A549 (cell line): ENCODE measurements at regions not wholly inside any gene's neighbourhood (a gene's known extent, or its start where the extent isn't known, plus 50 kb on each side); places are given as distances from the start of the nearest gene placed in this dataset.

Experiments
- ATAC-seq, 2 experiments: fragments of 200-7000 bp in 1 of 2; fragments of >200 bp in 1 of 2; cut with Nextera tagmentation in 1 of 2; cut with Tn5 transposase in 1 of 2; 3 replicates each; pipeline versions ENCODE4 v1.8.0 to v1.9.1; 2018 to 2020; ENCODE audit warnings: mild to moderate bottlenecking in 1 of 2, moderate library complexity in 1 of 2
- CTCF ChIA-PET: fragments of 300-600 bp; sonication (Branson Sonifier 250); formaldehyde crosslinking; extraction: SDS; loops from one replicate; lab custom pipeline; 2021; ENCODE audit warnings: antibody characterized with exemption, inconsistent platforms; lab: Yijun Ruan, JAX
- POLR2A ChIA-PET: fragments of 350-600 bp; formaldehyde crosslinking; extraction: SDS; loops from one replicate; lab custom pipeline; 2021; ENCODE audit warnings: antibody characterized with exemption, inconsistent platforms; lab: Yijun Ruan, JAX
- DNase-seq, 2 experiments: peaks; one replicate each; pipeline versions ENCODE4 v3.0.0 to v3.0.0-alpha.2; 2011 to 2016; ENCODE audit warnings: low read depth in 1 of 2, low spot score in 1 of 2
- FAIRE-seq: peaks from 2 replicates; lab custom pipeline; 2011; peaks lifted over from hg19 to GRCh38; lab: Jason Lieb, UNC
- H3K27ac ChIP-seq, 2 experiments: fragments of >200 bp; sonication (Bioruptor Twin); formaldehyde crosslinking; 3 replicates each; pipeline ENCODE4 v1.5.1; 2016 to 2017
- H3K4me1 ChIP-seq: fragments of >200 bp; sonication (Bioruptor Twin); formaldehyde crosslinking; 3 replicates; pipeline ENCODE4 v1.6.1; 2016
- H3K4me2 ChIP-seq: fragments of >200 bp; sonication (Bioruptor Twin); formaldehyde crosslinking; 3 replicates; pipeline ENCODE4 v1.6.1; 2016
- H3K4me3 ChIP-seq: fragments of >200 bp; sonication (Bioruptor Twin); formaldehyde crosslinking; 3 replicates; pipeline ENCODE4 v1.5.1; 2016
- H3K9me3 ChIP-seq: fragments of >200 bp; sonication (Bioruptor Twin); formaldehyde crosslinking; 3 replicates; pipeline ENCODE4 v1.6.1; 2016
- BHLHE40 ChIP-seq: IDR thresholded peaks from 2 replicates; pipeline ENCODE4 v1.6.1; 2012; ENCODE audit warnings: low read depth, low read length, inconsistent platforms
- CBX8 ChIP-seq: fragments of 200-600 bp; sonication (generic); IDR thresholded peaks from 2 replicates; pipeline ENCODE4 v1.6.1; 2016
- EHMT2 ChIP-seq: fragments of 200-600 bp; sonication (generic); IDR thresholded peaks from 2 replicates; pipeline ENCODE4 v1.6.1; 2016; ENCODE audit warnings: antibody characterized with exemption, low read depth, mild to moderate bottlenecking, moderate library complexity
- EP300 ChIP-seq, 2 experiments: fragments of >200 bp; sonication (Bioruptor Twin); formaldehyde crosslinking; IDR thresholded peaks; 2 replicates in 1 of 2; 3 replicates in 1 of 2; pipeline ENCODE4 v1.6.1; 2016 to 2017
- ESRRA ChIP-seq: fragments of 150-350 bp; IDR thresholded peaks from 2 replicates; pipeline ENCODE4 v1.6.1; 2014; ENCODE audit warnings: mild to moderate bottlenecking, low read length, borderline replicate concordance
- FOSL2 ChIP-seq, 2 experiments: fragments of 450-650 bp in 1 of 2; fragments of >200 bp in 1 of 2; sonication (Bioruptor Twin) in 1 of 2; formaldehyde crosslinking; IDR thresholded peaks; 2 replicates each; pipeline versions ENCODE4 v1.5.0 to v1.6.1; 2016 to 2020; ENCODE audit warnings: mild to moderate bottlenecking in 1 of 2, moderate library complexity in 1 of 2
- GATA3 ChIP-seq: IDR thresholded peaks from 2 replicates; pipeline ENCODE4 v1.6.1; 2012; ENCODE audit warnings: borderline replicate concordance
- HEYL ChIP-seq: fragments of 250-450 bp; sonication (Bioruptor Pico); IDR thresholded peaks from 2 replicates; pipeline ENCODE4 v1.8.0; 2021; ENCODE audit warnings: mild to moderate bottlenecking, moderate library complexity
- HOXA7 ChIP-seq: fragments of 250-450 bp; sonication (Bioruptor Pico); IDR thresholded peaks from 2 replicates; pipeline ENCODE4 v1.5.0; 2020; ENCODE audit warnings: mild to moderate bottlenecking, moderate library complexity
- MAZ ChIP-seq: fragments of 150-350 bp; IDR thresholded peaks from 2 replicates; pipeline ENCODE4 v1.6.1; 2014; ENCODE audit warnings: antibody characterized with exemption, low read depth, low read length, borderline replicate concordance
- MYC ChIP-seq: IDR thresholded peaks from 2 replicates; pipeline ENCODE4 v1.6.1; 2012; ENCODE audit warnings: mild to moderate bottlenecking, inconsistent platforms, low read length, improper control_type of control experiment, borderline replicate concordance
- NFE2L2 ChIP-seq: fragments of 150-350 bp; conservative IDR thresholded peaks from 2 replicates; pipeline ENCODE4 v1.6.1; 2014; ENCODE audit warnings: low read length
- NR3C1 ChIP-seq: fragments of >200 bp; sonication (Bioruptor Twin); formaldehyde crosslinking; IDR thresholded peaks from 3 replicates; pipeline ENCODE4 v1.6.1; 2017
- PHF8 ChIP-seq: fragments of 200-600 bp; sonication (generic); IDR thresholded peaks from 2 replicates; pipeline ENCODE4 v1.6.1; 2016; ENCODE audit warnings: low read depth, mild to moderate bottlenecking, antibody characterized with exemption, moderate library complexity, borderline replicate concordance
- RARB ChIP-seq: fragments of 250-450 bp; sonication (Bioruptor Pico); IDR thresholded peaks from 2 replicates; pipeline ENCODE4 v1.8.0; 2021; ENCODE audit warnings: mild to moderate bottlenecking, moderate library complexity
- RFX5 ChIP-seq: fragments of 450-650 bp; IDR thresholded peaks from 2 replicates; pipeline ENCODE4 v1.7.1; 2014; ENCODE audit warnings: antibody characterized with exemption, mild to moderate bottlenecking, moderate library complexity
- RNF2 ChIP-seq: fragments of 200-600 bp; sonication (generic); IDR thresholded peaks from 2 replicates; pipeline ENCODE4 v1.6.1; 2016; ENCODE audit warnings: low read depth, mild to moderate bottlenecking, antibody characterized with exemption, moderate library complexity, borderline replicate concordance
- TFCP2L1 ChIP-seq: fragments of 250-450 bp; sonication (Bioruptor Pico); IDR thresholded peaks from 2 replicates; pipeline ENCODE4 v1.5.0; 2021; ENCODE audit warnings: mild to moderate bottlenecking
- TP53 ChIP-seq: fragments of 250-450 bp; sonication (Bioruptor Pico); IDR thresholded peaks from 2 replicates; pipeline ENCODE4 v1.5.0; 2021; ENCODE audit warnings: mild to moderate bottlenecking, moderate library complexity
- ZC3H11A ChIP-seq: fragments of 450-650 bp; IDR thresholded peaks from 2 replicates; pipeline ENCODE4 v1.6.1; 2014; ENCODE audit warnings: antibody characterized with exemption, mild to moderate bottlenecking
- ZNF302 ChIP-seq: fragments of 250-450 bp; sonication (Bioruptor Pico); IDR thresholded peaks from 2 replicates; pipeline ENCODE4 v1.9.0; 2021; ENCODE audit warnings: inconsistent platforms, mild to moderate bottlenecking, moderate library complexity
- ZSCAN20 ChIP-seq: fragments of 250-450 bp; sonication (Bioruptor Pico); IDR thresholded peaks from 2 replicates; pipeline ENCODE4 v1.8.0; 2022; ENCODE audit warnings: mild to moderate bottlenecking, moderate library complexity
- WGBS: methylation state at CpG from one replicate; pipeline ENCODE4 v1.1.6; 2017; ENCODE audit errors: missing lambda C conversion rate; 5-methylcytosine and 5-hydroxymethylcytosine counted together
- TF ChIP-seq, protein P1 (sequence below): fragments of >200 bp; sonication (Bioruptor Twin); formaldehyde crosslinking; IDR thresholded peaks from 2 replicates; pipeline ENCODE4 v1.6.1; 2016
- TF ChIP-seq, protein P2 (sequence below): fragments of 150-350 bp; IDR thresholded peaks from 2 replicates; pipeline ENCODE4 v1.6.1; 2014; ENCODE audit warnings: low read depth, mild to moderate bottlenecking, low read length
- TF ChIP-seq, protein P3 (sequence below): IDR thresholded peaks from 2 replicates; pipeline ENCODE4 v1.6.1; 2012
- TF ChIP-seq, protein P4 (sequence below): fragments of 250-450 bp; sonication (Bioruptor Pico); IDR thresholded peaks from 2 replicates; pipeline ENCODE4 v1.5.0; 2020; ENCODE audit warnings: low read depth, mild to moderate bottlenecking, moderate library complexity
- TF ChIP-seq, protein P5 (sequence below): fragments of >200 bp; sonication (Bioruptor Twin); formaldehyde crosslinking; IDR thresholded peaks from 3 replicates; pipeline ENCODE4 v1.6.1; 2016
- TF ChIP-seq, protein P6 (sequence below): IDR thresholded peaks from 2 replicates; pipeline ENCODE4 v1.6.1; 2012
- TF ChIP-seq, protein P7 (sequence below): fragments of >200 bp; sonication (Bioruptor Twin); formaldehyde crosslinking; IDR thresholded peaks from 3 replicates; pipeline ENCODE4 v1.5.1; 2016

DNA sequence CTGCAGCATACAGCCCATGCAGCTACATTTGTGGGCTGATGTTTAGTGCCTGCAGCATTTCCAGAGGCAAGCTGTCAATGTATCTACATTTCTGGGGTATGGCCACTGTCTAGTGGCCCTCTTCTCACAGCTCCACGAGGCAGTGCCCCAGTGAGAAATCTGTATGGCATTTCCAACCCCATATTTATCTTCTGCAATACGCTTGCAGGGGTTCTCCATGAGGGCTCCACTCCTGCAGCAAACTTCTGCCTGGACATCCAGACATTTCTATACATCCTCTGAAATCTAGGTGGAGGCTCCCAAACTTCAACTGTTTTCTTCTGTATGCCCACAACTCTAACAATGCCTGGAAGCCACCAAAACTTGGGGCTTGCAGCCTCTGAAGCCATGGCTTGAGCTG, 502.3 kb downstream of the C6orf118 start:
- Histone ChIP-seq H3K9me3 (no peaks in the 10 kb centered on the region), H3K4me1 (no peaks in the 10 kb centered on the region), H3K4me3 (no peak overlapping the region), H3K27ac (no peak overlapping the region), H3K4me2 (no peak overlapping the region)
- 0% methylated on average over 2 of the region's 2 CpGs for WGBS
- TF ChIP-seq HOXA7 (CRISPR knock-in tag) (no peak), RNF2 (no peak), ESRRA (no peak), ZSCAN20 (CRISPR knock-in tag) (no peak), EP300 (IDR thresholded peaks at IDR 0.05) (no peak), TP53 (CRISPR knock-in tag) (no peak), RARB (CRISPR knock-in tag) (no peak), BHLHE40 (no peak), TFCP2L1 (CRISPR knock-in tag) (no peak), RFX5 (no peak), NFE2L2 (no peak), GATA3 (no peak), MYC (no peak)
- TF ChIP-seq, protein P1, sequence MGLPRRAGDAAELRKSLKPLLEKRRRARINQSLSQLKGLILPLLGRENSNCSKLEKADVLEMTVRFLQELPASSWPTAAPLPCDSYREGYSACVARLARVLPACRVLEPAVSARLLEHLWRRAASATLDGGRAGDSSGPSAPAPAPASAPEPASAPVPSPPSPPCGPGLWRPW = no peak
- TF ChIP-seq, protein P2, sequence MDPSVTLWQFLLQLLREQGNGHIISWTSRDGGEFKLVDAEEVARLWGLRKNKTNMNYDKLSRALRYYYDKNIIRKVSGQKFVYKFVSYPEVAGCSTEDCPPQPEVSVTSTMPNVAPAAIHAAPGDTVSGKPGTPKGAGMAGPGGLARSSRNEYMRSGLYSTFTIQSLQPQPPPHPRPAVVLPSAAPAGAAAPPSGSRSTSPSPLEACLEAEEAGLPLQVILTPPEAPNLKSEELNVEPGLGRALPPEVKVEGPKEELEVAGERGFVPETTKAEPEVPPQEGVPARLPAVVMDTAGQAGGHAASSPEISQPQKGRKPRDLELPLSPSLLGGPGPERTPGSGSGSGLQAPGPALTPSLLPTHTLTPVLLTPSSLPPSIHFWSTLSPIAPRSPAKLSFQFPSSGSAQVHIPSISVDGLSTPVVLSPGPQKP = no peak
- TF ChIP-seq, protein P3, sequence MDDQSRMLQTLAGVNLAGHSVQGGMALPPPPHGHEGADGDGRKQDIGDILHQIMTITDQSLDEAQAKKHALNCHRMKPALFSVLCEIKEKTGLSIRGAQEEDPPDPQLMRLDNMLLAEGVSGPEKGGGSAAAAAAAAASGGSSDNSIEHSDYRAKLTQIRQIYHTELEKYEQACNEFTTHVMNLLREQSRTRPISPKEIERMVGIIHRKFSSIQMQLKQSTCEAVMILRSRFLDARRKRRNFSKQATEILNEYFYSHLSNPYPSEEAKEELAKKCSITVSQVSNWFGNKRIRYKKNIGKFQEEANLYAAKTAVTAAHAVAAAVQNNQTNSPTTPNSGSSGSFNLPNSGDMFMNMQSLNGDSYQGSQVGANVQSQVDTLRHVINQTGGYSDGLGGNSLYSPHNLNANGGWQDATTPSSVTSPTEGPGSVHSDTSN = no peak
- TF ChIP-seq, protein P4, sequence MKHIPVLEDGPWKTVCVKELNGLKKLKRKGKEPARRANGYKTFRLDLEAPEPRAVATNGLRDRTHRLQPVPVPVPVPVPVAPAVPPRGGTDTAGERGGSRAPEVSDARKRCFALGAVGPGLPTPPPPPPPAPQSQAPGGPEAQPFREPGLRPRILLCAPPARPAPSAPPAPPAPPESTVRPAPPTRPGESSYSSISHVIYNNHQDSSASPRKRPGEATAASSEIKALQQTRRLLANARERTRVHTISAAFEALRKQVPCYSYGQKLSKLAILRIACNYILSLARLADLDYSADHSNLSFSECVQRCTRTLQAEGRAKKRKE (CRISPR knock-in tag) = no peak
- TF ChIP-seq, protein P5, sequence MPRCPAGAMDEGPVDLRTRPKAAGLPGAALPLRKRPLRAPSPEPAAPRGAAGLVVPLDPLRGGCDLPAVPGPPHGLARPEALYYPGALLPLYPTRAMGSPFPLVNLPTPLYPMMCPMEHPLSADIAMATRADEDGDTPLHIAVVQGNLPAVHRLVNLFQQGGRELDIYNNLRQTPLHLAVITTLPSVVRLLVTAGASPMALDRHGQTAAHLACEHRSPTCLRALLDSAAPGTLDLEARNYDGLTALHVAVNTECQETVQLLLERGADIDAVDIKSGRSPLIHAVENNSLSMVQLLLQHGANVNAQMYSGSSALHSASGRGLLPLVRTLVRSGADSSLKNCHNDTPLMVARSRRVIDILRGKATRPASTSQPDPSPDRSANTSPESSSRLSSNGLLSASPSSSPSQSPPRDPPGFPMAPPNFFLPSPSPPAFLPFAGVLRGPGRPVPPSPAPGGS = no peak
- FAIRE-seq (no peak), DNase-seq (no peak), ATAC-seq (no peak)
- ChIA-PET CTCF (no interaction called here), POLR2A (no interaction called here)

DNA sequence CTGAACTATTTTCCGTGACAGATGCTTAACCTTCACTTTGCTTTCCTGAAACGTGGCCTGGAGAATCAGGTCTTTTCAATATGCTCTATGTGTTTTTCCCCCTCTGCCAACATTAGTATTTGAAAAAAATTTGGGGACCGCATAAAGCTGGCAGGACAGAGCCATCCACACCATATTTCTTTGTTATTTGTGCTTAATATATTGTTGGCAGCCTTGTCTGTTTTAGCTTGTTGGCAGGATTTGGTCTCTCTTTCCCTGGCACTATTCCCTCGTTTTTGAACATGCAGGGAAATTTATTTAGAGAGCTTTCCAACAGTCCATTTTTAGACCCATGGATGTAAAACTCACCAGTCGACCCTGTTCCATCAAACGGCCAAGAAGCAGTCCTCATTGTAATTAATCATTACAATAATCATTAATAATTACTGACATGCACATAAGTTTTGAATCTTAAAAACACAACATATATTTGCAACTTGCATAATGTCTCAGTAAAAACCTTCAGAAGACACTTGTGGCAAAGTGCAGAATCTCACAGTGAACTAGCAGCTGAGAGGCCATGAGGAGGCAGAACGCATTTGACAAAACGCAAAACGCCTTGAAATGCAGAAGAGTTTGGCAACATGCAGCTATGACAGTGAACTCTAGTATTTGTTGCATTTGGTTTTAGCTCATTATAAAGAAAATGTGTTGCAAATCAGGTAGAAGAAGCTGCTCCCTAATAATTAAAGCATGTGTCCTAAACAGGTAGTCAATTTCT, 514.2 kb downstream of the C6orf118 start:
- ChIA-PET POLR2A (no interaction called here), CTCF (no interaction called here)
- no peak overlapping the region for H3K4me2 ChIP-seq
- FAIRE-seq (no peak), ATAC-seq (no peak), DNase-seq (no peak)
- no peak overlapping the region for H3K27ac ChIP-seq
- no peaks in the 10 kb centered on the region for H3K4me1 ChIP-seq
- WGBS = 32% methylated on average over 9 of the region's 9 CpGs
- no peaks in the 10 kb centered on the region for H3K9me3 ChIP-seq
- TF ChIP-seq ZNF302 (CRISPR knock-in tag) = no peak
- TF ChIP-seq, protein P6, sequence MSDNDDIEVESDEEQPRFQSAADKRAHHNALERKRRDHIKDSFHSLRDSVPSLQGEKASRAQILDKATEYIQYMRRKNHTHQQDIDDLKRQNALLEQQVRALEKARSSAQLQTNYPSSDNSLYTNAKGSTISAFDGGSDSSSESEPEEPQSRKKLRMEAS = no peak
- no peak for TF ChIP-seq PHF8
- no peak for TF ChIP-seq GATA3
- TF ChIP-seq MAZ = no peak
- no peak for TF ChIP-seq EHMT2
- TF ChIP-seq ZC3H11A = no peak
- TF ChIP-seq, protein P7, sequence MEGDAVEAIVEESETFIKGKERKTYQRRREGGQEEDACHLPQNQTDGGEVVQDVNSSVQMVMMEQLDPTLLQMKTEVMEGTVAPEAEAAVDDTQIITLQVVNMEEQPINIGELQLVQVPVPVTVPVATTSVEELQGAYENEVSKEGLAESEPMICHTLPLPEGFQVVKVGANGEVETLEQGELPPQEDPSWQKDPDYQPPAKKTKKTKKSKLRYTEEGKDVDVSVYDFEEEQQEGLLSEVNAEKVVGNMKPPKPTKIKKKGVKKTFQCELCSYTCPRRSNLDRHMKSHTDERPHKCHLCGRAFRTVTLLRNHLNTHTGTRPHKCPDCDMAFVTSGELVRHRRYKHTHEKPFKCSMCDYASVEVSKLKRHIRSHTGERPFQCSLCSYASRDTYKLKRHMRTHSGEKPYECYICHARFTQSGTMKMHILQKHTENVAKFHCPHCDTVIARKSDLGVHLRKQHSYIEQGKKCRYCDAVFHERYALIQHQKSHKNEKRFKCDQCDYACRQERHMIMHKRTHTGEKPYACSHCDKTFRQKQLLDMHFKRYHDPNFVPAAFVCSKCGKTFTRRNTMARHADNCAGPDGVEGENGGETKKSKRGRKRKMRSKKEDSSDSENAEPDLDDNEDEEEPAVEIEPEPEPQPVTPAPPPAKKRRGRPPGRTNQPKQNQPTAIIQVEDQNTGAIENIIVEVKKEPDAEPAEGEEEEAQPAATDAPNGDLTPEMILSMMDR = no peak
- no peak for TF ChIP-seq HEYL (CRISPR knock-in tag)
- TF ChIP-seq NR3C1 = no peak
- TF ChIP-seq, protein P2 = no peak
- TF ChIP-seq FOSL2 (IDR thresholded peaks at IDR 0.05) = no peak
- TF ChIP-seq FOSL2 (CRISPR knock-in tag; IDR thresholded peaks at IDR 0.05) = no peak
- TF ChIP-seq RNF2 = no peak
- TF ChIP-seq CBX8 = no peak
- no peak for TF ChIP-seq BHLHE40
- H3K4me3 ChIP-seq = no peak overlapping the region
